Urothelium cell line (cell line): ENCODE measurements at regions not wholly inside any gene's neighbourhood (a gene's known extent, or its start where the extent isn't known, plus 50 kb on each side); places are given as distances from the start of the nearest gene placed in this dataset.
A peak's percentile ranks its signal among the peaks of the same experiment; 100 is the strongest.

ENCODE experiments used
- DNase-seq: peaks from one replicate; pipeline ENCODE4 v3.0.0; 2011; ENCODE audit warnings: low spot score, mixed read lengths
- FAIRE-seq: peaks from 2 replicates; lab custom pipeline; 2011; peaks lifted over from hg19 to GRCh38; lab: Jason Lieb, UNC

- FAIRE-seq (no peak), DNase-seq (no peak)
Measured at GRCh38 chrX:21056622-21057021, 317.6 kb upstream of the CNKSR2 start.

GRCh38 chrX:21047034-21047455 is 327.2 kb upstream of the CNKSR2 start:
- FAIRE-seq (no peak), DNase-seq (no peak)

GRCh38 chrX:21014326-21014725 is 359.9 kb upstream of the CNKSR2 start:
- no peak for DNase-seq
- FAIRE-seq, result no peak

DNA sequence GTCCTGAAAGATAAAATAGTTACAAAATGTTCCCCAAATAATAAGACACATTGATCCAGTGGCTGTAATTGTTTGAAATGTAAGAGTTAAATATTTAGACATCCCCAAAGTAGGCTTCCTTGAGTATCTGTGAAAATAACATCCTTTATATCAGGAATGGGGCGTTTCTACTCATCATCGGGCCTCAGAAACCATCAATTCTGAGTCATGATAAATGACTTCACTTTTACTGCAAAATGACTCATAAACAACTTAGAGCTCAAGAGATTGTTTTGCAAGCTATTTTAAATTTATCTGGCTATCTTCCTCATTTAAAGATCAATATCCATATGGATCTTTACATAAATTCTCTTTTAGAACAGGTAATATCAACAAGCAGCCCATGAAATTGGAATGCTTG is 369.4 kb upstream of the CNKSR2 start:
- FAIRE-seq (no peak), DNase-seq (peak; percentile 2)

DNA sequence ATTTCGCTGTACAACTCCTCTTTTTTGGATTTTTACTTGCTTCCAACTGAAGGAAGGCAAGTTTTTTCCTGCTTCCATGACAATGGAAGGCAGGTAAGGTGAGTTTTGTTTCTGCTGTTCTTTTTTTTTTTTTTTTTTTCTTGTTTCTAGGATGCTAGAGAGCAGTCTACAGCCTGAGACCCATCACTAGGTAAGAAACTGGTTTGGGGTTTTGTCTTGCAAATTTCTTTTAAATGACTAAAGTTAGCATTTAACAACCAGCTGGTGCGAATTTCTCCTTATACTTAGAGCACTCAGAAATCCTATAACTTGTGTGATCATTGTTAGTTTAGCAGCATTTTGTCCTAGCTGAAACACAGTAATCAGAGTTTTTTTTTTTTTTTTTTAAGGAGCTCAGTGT is 378.4 kb upstream of the CNKSR2 start:
- FAIRE-seq (no peak), DNase-seq (no peak)

GRCh38 chrX:20989361-20989760 is 384.9 kb upstream of the CNKSR2 start:
- FAIRE-seq, result no peak
- no peak for DNase-seq

GRCh38 chrX:20988804-20989203 is 385.4 kb upstream of the CNKSR2 start:
- no peak for FAIRE-seq
- DNase-seq, result no peak

- no peak for FAIRE-seq
Measured at GRCh38 chrX:20988118-20988517, 386.1 kb upstream of the CNKSR2 start.

GRCh38 chrX:20980426-20980825 is 393.8 kb upstream of the CNKSR2 start:
- DNase-seq, result no peak
- no peak for FAIRE-seq

More at GRCh38 chrX:20988118-20988517, 386.1 kb upstream of the CNKSR2 start:
- DNase-seq, result peak; percentile 24

GRCh38 chrX:20974326-20974725 is 399.9 kb upstream of the CNKSR2 start:
- DNase-seq, result peak; percentile 2
- FAIRE-seq, result no peak

- no peak for DNase-seq
Measured at GRCh38 chrX:20973038-20973437, 401.2 kb upstream of the CNKSR2 start.

GRCh38 chrX:20971250-20971649 is 403.0 kb upstream of the CNKSR2 start:
- no peak for DNase-seq
- FAIRE-seq, result no peak

More at GRCh38 chrX:20973038-20973437, 401.2 kb upstream of the CNKSR2 start:
- FAIRE-seq, result no peak

DNA sequence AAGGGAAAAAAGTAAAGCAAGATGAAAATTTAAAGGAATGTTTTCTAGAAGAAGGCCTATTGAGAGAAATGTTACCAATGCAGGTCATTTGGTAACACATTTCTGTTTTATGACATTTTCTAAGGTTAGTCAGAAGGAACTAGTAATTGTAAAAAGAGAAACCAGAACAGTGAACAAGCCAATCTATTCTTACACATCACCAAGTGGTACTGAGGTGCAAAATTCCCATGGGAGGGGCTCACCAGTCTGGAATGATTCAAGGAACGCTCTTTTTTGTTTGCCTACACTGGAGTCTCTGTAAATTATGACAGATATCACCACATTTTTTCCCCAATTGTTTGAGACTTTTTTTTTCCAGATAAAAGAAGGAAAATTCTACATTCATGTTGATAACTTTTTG is 404.7 kb upstream of the CNKSR2 start:
- FAIRE-seq, result no peak
- DNase-seq, result no peak

DNA sequence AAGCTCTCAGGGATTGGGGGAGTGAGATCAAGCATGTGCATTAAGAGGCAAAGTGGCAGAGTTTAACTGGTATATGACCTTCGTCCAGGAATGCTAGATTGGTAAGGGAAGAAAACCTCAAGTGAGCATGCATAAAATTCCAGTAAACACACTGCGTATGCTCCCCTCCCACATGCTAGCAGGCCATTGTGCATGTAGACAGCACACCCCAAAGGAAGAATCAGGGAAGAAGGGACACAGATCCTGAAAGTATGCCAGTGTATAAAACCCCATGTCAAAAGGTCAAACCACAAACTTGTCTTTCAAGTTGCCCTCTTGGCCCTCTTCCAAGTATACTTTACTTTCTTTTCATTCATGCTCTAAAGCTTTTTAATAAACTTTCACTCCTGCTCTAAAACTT is 405.2 kb upstream of the CNKSR2 start:
- no peak for FAIRE-seq
- peak; percentile 10 for DNase-seq

GRCh38 chrX:20967725-20968124 is 406.5 kb upstream of the CNKSR2 start:
- DNase-seq (no peak), FAIRE-seq (no peak)

DNA sequence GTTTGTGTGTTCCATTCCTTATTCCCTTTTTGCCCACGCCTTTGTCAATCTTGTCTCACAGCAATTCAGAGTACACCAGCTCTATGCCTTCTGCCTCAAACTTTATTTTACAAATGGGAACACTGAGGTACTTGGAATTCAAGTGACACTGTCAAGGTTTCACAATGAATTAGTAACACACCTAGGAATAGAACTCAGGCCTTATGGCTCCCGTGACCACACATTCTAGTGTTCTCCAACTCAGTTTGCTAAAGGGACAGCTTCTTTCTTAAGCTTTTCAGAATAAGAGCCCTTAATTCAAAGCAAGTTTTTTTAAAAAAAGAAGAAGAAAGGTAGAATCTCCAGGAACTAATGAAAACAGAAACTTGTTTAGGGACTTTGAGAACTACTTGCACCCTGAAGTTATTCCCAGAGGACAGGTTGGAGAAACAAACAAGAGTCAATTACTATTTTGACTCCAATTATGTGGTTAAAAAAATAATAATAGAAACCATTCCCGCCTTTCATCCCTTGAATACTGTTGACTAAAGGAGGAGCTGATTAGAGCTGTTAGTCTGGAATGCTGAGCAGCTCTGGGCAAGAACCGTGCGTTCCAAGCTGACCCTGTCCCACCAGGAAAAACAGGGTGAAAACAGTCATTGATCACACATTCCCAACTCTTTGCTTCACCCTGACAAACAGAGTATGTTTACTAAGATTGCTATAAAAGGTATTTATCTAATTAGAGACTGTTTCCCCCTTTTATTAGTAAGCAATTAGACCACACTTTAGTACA is 408.8 kb upstream of the CNKSR2 start:
- no peak for DNase-seq
- no peak for FAIRE-seq

DNA sequence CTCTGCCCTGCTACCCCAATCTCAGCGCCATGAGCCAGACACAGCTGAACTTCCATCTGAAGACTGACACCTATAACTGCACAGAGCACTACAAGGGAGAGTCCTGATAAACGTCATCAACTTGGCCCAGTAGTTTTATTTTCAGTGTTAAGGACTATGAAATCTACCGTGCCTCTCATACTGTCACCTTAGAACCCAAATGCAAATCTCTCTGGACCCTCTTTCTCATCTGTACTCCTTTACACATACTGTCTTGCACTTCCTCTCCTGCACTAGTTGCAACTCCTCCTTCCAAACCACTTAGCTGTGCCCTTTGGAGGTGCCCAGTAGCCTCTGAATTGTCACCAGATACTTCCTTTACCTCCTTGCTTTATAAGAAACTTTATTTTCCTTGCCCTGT is 420.2 kb upstream of the CNKSR2 start:
- no peak for DNase-seq
- no peak for FAIRE-seq

DNA sequence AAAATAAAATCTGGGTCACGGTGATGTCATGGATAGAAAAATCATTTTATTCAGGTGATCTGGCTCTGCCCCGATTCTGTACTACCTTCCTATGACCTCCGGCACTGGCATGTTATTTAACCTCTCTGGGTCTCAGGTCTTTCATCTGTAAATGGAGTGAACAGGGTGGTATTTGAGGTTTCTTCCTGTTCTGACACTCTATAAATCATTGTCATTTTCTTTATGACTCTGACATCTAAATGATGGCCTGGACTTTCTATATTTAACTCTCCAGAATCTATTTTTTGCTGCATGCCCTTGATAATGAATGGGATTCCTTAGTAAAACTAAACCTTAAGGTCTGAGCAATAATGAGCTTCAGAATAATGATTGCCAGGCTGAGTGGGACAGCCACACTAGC is 422.0 kb upstream of the CNKSR2 start:
- no peak for FAIRE-seq
- DNase-seq, result no peak

DNA sequence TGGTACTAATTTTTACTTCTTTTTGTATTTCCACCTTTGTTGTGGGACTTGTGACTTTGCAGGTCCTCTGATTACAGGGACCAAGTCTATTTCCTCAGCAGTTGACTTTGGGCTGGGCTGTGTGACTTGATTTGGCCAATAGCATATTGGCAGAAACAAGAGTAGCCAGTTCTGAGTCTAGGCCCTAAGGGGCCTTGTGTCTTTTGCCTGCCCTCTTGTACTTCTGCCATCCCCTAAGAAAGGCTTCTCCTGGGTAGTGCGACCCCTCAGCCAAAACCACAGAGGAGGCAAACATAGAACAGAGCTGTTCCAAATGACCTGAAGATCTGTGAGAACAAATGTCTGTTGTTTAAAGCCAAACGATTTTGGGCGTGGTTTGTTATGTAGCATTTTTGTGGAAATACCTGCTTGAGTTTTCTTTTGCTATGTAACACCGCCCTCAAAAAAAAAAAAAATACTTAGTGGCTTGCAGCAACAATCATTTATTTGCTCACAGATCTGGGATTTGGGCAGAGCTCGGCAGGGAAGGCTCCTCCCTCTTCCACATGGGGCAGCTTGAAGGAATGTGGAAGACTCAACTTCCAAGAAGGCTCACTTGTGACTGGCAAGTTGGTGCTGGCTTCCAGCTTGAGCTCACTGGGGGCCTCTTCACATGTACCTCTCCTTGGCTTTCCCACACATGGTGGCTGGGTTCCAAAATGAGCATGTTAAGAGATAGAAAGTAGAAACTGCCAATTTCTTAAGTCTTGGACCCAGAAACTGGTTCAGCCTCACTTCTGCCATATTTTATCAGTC is 423.0 kb upstream of the CNKSR2 start:
- no peak for FAIRE-seq

DNA sequence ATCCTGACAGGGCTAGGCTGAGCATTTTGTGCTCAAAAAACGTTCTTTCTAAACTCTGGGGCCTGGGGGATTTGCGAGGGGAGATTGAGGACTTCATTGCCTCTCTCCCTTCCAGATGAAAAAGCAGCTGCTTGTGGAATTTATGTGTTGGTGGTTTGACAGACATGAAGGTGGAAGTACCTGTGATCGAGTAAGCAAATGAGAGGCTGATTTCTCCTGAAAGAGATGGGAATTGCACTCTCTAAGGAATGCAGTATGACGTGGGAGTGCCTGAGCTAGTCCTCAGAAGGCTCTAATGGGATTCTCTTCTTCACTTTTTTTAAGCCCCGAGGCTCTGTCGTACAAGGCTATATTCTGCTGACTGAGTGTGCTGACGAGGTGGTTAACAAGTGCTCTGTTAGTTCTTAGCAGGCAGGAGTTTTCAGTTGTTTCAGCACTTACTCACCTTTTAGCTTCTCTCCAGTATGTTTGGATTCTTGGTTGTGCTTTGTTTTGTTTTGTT is 426.8 kb upstream of the CNKSR2 start:
- FAIRE-seq (no peak), DNase-seq (no peak)

More for the DNA sequence above, 423.0 kb upstream of the CNKSR2 start:
- no peak for DNase-seq

DNA sequence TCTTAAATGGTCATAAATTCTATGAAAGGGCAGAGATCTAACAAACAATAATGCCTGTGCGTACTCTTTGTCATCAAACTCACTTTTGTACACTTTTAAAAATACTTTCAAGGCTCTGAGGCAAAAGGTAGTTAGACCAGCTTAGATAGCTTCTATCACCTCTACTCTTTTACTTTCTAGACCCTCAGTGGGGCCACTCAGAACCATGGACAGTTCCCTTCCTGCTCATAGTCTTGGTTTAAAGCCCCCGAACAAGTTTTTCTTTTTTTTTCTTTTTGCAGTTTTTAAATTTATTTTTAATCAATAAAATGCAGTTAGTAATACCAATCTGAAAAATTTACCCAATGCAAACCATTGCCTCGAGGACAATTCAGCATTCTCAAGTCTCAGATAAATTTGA is 460.5 kb upstream of the CNKSR2 start:
- no peak for FAIRE-seq
- DNase-seq, result peak; percentile 2

DNA sequence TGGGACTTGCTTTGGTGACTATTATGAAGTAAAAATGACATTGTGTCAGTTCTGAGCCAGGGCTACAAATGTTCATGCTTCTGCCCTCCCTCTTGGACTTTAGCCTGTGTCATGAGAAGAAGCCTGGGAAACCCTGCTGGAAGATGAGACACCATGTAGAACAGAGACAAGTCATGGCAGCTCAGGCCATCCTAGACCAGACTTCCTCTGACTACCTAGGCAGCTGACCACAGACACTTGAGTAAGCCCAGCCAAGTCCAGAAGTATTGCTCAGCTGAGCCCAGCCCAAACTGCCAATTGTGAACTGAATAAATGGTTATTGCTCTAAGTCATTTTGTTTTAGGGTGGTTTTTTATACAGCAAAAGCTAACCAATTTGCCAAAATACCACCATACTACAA is 467.6 kb upstream of the CNKSR2 start:
- FAIRE-seq (no peak), DNase-seq (no peak)
